PC-3 (cell line): ENCODE measurements at regions not wholly inside any gene's neighbourhood (a gene's known extent, or its start where the extent isn't known, plus 50 kb on each side); places are given as distances from the start of the nearest gene placed in this dataset.

Source experiments
- ATAC-seq: fragments of 200-7000 bp; cut with Tn5 transposase; 2 replicates; pipeline ENCODE4 v1.9.1; 2020; ENCODE audit warnings: mild to moderate bottlenecking, moderate library complexity
- BruUV-seq: library from RNA; stranded (reverse); fragments of 400-500 nt; replicated peaks from 2 replicates; lab custom pipeline; 2021; lab: Mats Ljungman, UMichigan
- CTCF ChIA-PET: fragments of 300-600 bp; sonication (Branson Sonifier 250); formaldehyde crosslinking; loops from one replicate; lab custom pipeline; 2022; ENCODE audit warnings: antibody characterized with exemption; lab: Charles Lee
- POLR2A ChIA-PET: fragments of 300-600 bp; sonication (Branson Sonifier 250); formaldehyde crosslinking; loops from one replicate; lab custom pipeline; 2022; ENCODE audit warnings: antibody characterized with exemption; ENCODE audit not compliant: unreplicated experiment; lab: Charles Lee
- DNase-seq: peaks from one replicate; pipeline ENCODE4 v3.0.0-alpha.2; 2015
- H2AFZ ChIP-seq: fragments of 300-600 bp; sonication (generic); 2 replicates; pipeline ENCODE4 v1.6.0; 2016; ENCODE audit warnings: antibody characterized with exemption, low read length
- H3F3A ChIP-seq: fragments of 300-600 bp; sonication (generic); one replicate; pipeline ENCODE4 v1.6.0; 2017; ENCODE audit warnings: antibody characterized with exemption, low read length, control low read depth, mild to moderate bottlenecking; ENCODE audit not compliant: unreplicated experiment
- H3K27ac ChIP-seq: fragments of 300-600 bp; sonication (generic); 2 replicates; pipeline ENCODE4 v1.5.1; 2016; ENCODE audit warnings: mild to moderate bottlenecking, low read length
- H3K27me3 ChIP-seq: fragments of 300-600 bp; sonication (generic); 2 replicates; pipeline ENCODE4 v1.6.1; 2016; ENCODE audit warnings: low read length, mixed read lengths
- H3K36me3 ChIP-seq: fragments of 300-600 bp; sonication (generic); 2 replicates; pipeline ENCODE4 v1.6.1; 2016; ENCODE audit warnings: low read depth, mixed run types, low read length, mixed read lengths
- H3K4me1 ChIP-seq: fragments of 300-600 bp; sonication (generic); 2 replicates; pipeline ENCODE4 v1.5.1; 2016; ENCODE audit warnings: low read length; ENCODE audit not compliant: insufficient read depth
- H3K4me2 ChIP-seq: fragments of 300-600 bp; sonication (generic); 2 replicates; pipeline ENCODE4 v1.6.0; 2016; ENCODE audit warnings: low read length
- H3K4me3 ChIP-seq: fragments of 300-600 bp; sonication (generic); 2 replicates; pipeline ENCODE4 v1.5.1; 2016; ENCODE audit warnings: mild to moderate bottlenecking, low read length, mixed read lengths
- H3K79me2 ChIP-seq: fragments of 300-600 bp; sonication (generic); 2 replicates; pipeline ENCODE4 v1.6.1; 2017; ENCODE audit warnings: low read length, mixed read lengths
- H3K9ac ChIP-seq: fragments of 300-600 bp; sonication (generic); 2 replicates; pipeline ENCODE4 v1.6.0; 2016; ENCODE audit warnings: mild to moderate bottlenecking, low read length
- H3K9me2 ChIP-seq: fragments of 300-600 bp; sonication (generic); replicated peaks from 2 replicates; pipeline ENCODE4 v1.6.1; 2016; ENCODE audit warnings: mixed run types, low read length, mixed read lengths
- H3K9me3 ChIP-seq: fragments of 300-600 bp; sonication (generic); 2 replicates; pipeline ENCODE4 v1.6.1; 2016; ENCODE audit warnings: low read length, mixed read lengths
- H4K20me1 ChIP-seq: fragments of 300-600 bp; sonication (generic); 2 replicates; pipeline ENCODE4 v1.6.1; 2016; ENCODE audit warnings: low read length, mixed read lengths
- EZH2 ChIP-seq: fragments of 300-600 bp; sonication (generic); IDR thresholded peaks from one replicate; pipeline ENCODE4 v1.6.1; 2017; ENCODE audit warnings: antibody characterized with exemption, mild to moderate bottlenecking, low read length; ENCODE audit not compliant: unreplicated experiment
- EZH2phosphoT487 ChIP-seq: fragments of 300-600 bp; sonication (generic); IDR thresholded peaks from 2 replicates; pipeline ENCODE4 v1.6.1; 2018; ENCODE audit warnings: mild to moderate bottlenecking, antibody characterized with exemption, low read length, borderline replicate concordance
- intact Hi-C: fragments of 100-400 bp; cut with micrococcal nuclease; formaldehyde crosslinking; loops from 2 replicates; pipeline ENCODE4 v1.9.0; 2023
- TF ChIP-seq, protein P1 (sequence below): fragments of 300-600 bp; sonication (generic); conservative IDR thresholded peaks from 2 replicates; pipeline ENCODE4 v1.5.1; 2017; ENCODE audit warnings: antibody characterized with exemption, low read depth, mild to moderate bottlenecking, low read length

DNA sequence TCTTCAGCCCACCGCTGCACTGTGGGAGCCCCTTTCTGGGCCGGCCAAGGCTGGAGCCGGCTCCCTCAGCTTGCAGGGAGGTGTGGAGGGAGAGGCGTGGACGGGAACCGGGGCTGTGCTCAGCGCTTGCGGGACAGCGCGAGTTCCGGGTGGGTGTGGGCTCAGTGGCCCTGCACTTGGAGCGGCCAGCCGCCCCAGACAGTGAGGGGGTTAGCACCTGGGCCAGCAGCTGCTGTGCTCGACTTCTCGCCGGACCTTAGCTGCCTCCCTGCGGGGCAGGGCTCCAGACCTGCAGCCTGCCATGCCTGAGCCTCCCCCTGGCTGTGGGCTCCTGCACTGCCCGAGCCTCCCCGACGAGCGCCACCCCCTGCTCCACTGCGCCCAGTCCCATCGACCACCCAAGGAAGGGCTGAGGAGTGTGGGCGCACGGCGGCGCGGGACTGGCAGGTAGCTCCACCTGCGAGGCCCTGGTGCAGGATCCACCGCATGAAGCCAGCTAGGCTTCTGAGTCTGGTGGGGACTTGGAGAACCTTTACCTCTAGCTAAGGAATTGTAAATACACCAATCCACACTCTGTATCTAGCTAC is 92.9 kb upstream of the MAST4 start:
- CTCF ChIA-PET, result no interaction called here
- intact Hi-C loops, result no loop called here
- Histone ChIP-seq H2AFZ (no peak overlapping the region), H3K4me1 (no peaks in the 10 kb centered on the region), H3K4me3 (no peak overlapping the region), H3K79me2 (no peaks in the 10 kb centered on the region), H3K27ac (no peak overlapping the region), H3F3A (no peaks in the 10 kb centered on the region), H3K27me3 (no peaks in the 10 kb centered on the region), H4K20me1 (no peaks in the 10 kb centered on the region), H3K9ac (no peak overlapping the region), H3K9me3 (no peaks in the 10 kb centered on the region), H3K9me2 (no peaks in the 10 kb centered on the region), H3K4me2 (no peak overlapping the region), H3K36me3 (no peaks in the 10 kb centered on the region)
- no TSS peak for BruUV-seq
- ATAC-seq (no peak), DNase-seq (no peak)
- POLR2A ChIA-PET, result no interaction called here
- TF ChIP-seq EZH2 (no peak), EZH2phosphoT487 (no peak)
- TF ChIP-seq, protein P1, sequence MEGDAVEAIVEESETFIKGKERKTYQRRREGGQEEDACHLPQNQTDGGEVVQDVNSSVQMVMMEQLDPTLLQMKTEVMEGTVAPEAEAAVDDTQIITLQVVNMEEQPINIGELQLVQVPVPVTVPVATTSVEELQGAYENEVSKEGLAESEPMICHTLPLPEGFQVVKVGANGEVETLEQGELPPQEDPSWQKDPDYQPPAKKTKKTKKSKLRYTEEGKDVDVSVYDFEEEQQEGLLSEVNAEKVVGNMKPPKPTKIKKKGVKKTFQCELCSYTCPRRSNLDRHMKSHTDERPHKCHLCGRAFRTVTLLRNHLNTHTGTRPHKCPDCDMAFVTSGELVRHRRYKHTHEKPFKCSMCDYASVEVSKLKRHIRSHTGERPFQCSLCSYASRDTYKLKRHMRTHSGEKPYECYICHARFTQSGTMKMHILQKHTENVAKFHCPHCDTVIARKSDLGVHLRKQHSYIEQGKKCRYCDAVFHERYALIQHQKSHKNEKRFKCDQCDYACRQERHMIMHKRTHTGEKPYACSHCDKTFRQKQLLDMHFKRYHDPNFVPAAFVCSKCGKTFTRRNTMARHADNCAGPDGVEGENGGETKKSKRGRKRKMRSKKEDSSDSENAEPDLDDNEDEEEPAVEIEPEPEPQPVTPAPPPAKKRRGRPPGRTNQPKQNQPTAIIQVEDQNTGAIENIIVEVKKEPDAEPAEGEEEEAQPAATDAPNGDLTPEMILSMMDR, result no peak

DNA sequence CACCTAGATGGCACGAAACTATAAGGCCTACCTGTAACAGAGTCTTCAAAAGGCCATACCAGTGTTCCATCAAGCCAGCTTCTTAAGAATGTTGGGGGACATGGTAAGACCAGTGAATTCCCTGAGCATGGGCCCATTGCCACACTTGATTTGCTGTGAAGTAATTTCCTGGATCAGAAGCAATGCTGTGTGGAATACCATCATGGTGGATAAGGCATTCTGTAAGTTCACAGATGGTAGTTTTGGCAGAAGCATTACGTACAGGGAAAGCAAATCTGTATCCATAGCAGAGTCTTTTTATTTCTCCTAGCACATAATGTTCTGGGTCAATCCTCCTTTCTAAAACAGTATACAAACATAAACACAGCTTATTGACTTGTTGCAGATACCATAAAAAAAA is 89.1 kb upstream of the MAST4 start:
- TF ChIP-seq, protein P1, result no peak
- Histone ChIP-seq H3K79me2 (no peaks in the 10 kb centered on the region), H3K27ac (no peak overlapping the region), H4K20me1 (no peaks in the 10 kb centered on the region), H3K4me3 (no peak overlapping the region), H3K9me3 (no peaks in the 10 kb centered on the region), H3K4me1 (no peaks in the 10 kb centered on the region), H3K36me3 (no peaks in the 10 kb centered on the region), H3F3A (no peaks in the 10 kb centered on the region), H3K9me2 (no peaks in the 10 kb centered on the region), H2AFZ (no peak overlapping the region), H3K9ac (no peak overlapping the region), H3K4me2 (no peak overlapping the region), H3K27me3 (no peaks in the 10 kb centered on the region)
- intact Hi-C loops, result no loop called here
- ATAC-seq, result no peak
- no peak for DNase-seq
- no TSS peak for BruUV-seq
- CTCF ChIA-PET, result no interaction called here
- POLR2A ChIA-PET, result no interaction called here

DNA sequence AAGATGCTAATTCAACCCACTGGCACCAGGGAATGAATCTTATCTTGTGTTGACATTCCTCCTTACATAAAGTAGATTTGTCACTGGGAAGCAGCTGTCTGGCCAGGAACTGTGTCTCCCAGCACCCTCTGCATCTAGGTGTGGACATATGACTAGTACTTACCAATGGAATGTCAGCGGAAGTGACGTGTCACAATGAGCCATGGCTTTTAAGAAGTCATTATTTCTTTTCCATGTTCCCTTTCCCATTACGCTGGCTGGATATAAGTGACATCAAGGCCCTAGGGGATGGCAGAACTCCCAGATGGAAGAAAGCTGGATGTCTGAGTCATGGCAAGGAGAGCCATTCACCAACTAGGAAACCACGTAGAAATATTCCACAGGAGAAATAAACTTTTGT is 84.7 kb upstream of the MAST4 start:
- TF ChIP-seq EZH2 (no peak), EZH2phosphoT487 (no peak)
- TF ChIP-seq, protein P1, result no peak
- CTCF ChIA-PET, result interaction anchor here (0.5 kb wide), 1 partner anchor 772 kb away, joined by 3 read pairs; no protein-coding TSS in a partner anchor
- Histone ChIP-seq H3K9ac (no peak overlapping the region), H4K20me1 (no peaks in the 10 kb centered on the region), H3K27me3 (no peaks in the 10 kb centered on the region), H3F3A (no peaks in the 10 kb centered on the region), H3K9me2 (no peaks in the 10 kb centered on the region), H2AFZ (no peak overlapping the region), H3K4me2 (no peak overlapping the region), H3K4me1 (no peaks in the 10 kb centered on the region), H3K27ac (no peak overlapping the region), H3K4me3 (no peak overlapping the region), H3K36me3 (no peaks in the 10 kb centered on the region), H3K9me3 (no peaks in the 10 kb centered on the region), H3K79me2 (no peaks in the 10 kb centered on the region)
- no TSS peak for BruUV-seq
- intact Hi-C loops, result no loop called here
- no peak for ATAC-seq
- no peak for DNase-seq
- POLR2A ChIA-PET, result no interaction called here
